H1 (cell line): ENCODE measurements at regions not wholly inside any gene's neighbourhood (a gene's known extent, or its start where the extent isn't known, plus 50 kb on each side); places are given as distances from the start of the nearest gene placed in this dataset.

Source experiments
- CBX5 ChIP-seq: fragments of 300-800, 300-1000 bp; sonication (generic); IDR thresholded peaks from 2 replicates; pipeline ENCODE4 v1.7.1; 2016; ENCODE audit warnings: antibody characterized with exemption, low read length, low read depth
- FOSL1 ChIP-seq: IDR thresholded peaks from 2 replicates; pipeline ENCODE4 v1.6.1; 2011; ENCODE audit warnings: mild to moderate bottlenecking, low read depth, low read length, moderate library complexity; ENCODE audit not compliant: insufficient read depth
- NRF1 ChIP-seq: IDR thresholded peaks from 2 replicates; pipeline ENCODE4 v1.6.1; 2011; ENCODE audit warnings: mild to moderate bottlenecking, low read depth, low read length, improper control_type of control experiment
- RXRA ChIP-seq: IDR thresholded peaks from 2 replicates; pipeline ENCODE4 v1.6.1; 2011; ENCODE audit warnings: low read depth, mild to moderate bottlenecking, low read length, moderate library complexity; ENCODE audit not compliant: insufficient read depth
- SRF ChIP-seq: IDR thresholded peaks from 2 replicates; pipeline ENCODE4 v1.6.1; 2011; ENCODE audit warnings: mild to moderate bottlenecking, low read depth, low read length, moderate library complexity
- TF ChIP-seq, protein P1 (sequence below): fragments of 300-600 bp; sonication (generic); IDR thresholded peaks from 2 replicates; pipeline ENCODE4 v1.7.1; 2012; ENCODE audit warnings: low read length, moderate library complexity, mild to moderate bottlenecking, inconsistent platforms; ENCODE audit not compliant: insufficient replicate concordance

DNA sequence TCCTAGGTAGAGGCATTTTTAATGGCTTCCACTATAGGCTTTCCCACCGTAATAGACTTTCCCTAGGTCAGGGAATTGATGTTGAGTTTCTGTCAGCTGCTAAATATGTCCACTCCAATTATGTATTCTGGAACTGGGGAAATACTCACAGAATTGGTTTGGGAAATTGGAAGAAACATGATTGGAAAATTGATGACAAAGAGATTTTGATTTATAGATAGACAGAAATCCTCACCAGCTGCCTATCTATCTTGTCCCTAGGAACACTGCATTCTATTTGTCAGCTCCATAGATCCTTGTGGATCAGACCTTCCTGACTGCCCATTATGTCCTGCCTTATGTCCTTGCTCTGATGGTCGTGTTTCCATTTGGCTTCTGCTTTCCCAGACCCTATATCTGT lies 75.6 kb upstream of the TNIK start (continued):
- TF ChIP-seq, protein P1, sequence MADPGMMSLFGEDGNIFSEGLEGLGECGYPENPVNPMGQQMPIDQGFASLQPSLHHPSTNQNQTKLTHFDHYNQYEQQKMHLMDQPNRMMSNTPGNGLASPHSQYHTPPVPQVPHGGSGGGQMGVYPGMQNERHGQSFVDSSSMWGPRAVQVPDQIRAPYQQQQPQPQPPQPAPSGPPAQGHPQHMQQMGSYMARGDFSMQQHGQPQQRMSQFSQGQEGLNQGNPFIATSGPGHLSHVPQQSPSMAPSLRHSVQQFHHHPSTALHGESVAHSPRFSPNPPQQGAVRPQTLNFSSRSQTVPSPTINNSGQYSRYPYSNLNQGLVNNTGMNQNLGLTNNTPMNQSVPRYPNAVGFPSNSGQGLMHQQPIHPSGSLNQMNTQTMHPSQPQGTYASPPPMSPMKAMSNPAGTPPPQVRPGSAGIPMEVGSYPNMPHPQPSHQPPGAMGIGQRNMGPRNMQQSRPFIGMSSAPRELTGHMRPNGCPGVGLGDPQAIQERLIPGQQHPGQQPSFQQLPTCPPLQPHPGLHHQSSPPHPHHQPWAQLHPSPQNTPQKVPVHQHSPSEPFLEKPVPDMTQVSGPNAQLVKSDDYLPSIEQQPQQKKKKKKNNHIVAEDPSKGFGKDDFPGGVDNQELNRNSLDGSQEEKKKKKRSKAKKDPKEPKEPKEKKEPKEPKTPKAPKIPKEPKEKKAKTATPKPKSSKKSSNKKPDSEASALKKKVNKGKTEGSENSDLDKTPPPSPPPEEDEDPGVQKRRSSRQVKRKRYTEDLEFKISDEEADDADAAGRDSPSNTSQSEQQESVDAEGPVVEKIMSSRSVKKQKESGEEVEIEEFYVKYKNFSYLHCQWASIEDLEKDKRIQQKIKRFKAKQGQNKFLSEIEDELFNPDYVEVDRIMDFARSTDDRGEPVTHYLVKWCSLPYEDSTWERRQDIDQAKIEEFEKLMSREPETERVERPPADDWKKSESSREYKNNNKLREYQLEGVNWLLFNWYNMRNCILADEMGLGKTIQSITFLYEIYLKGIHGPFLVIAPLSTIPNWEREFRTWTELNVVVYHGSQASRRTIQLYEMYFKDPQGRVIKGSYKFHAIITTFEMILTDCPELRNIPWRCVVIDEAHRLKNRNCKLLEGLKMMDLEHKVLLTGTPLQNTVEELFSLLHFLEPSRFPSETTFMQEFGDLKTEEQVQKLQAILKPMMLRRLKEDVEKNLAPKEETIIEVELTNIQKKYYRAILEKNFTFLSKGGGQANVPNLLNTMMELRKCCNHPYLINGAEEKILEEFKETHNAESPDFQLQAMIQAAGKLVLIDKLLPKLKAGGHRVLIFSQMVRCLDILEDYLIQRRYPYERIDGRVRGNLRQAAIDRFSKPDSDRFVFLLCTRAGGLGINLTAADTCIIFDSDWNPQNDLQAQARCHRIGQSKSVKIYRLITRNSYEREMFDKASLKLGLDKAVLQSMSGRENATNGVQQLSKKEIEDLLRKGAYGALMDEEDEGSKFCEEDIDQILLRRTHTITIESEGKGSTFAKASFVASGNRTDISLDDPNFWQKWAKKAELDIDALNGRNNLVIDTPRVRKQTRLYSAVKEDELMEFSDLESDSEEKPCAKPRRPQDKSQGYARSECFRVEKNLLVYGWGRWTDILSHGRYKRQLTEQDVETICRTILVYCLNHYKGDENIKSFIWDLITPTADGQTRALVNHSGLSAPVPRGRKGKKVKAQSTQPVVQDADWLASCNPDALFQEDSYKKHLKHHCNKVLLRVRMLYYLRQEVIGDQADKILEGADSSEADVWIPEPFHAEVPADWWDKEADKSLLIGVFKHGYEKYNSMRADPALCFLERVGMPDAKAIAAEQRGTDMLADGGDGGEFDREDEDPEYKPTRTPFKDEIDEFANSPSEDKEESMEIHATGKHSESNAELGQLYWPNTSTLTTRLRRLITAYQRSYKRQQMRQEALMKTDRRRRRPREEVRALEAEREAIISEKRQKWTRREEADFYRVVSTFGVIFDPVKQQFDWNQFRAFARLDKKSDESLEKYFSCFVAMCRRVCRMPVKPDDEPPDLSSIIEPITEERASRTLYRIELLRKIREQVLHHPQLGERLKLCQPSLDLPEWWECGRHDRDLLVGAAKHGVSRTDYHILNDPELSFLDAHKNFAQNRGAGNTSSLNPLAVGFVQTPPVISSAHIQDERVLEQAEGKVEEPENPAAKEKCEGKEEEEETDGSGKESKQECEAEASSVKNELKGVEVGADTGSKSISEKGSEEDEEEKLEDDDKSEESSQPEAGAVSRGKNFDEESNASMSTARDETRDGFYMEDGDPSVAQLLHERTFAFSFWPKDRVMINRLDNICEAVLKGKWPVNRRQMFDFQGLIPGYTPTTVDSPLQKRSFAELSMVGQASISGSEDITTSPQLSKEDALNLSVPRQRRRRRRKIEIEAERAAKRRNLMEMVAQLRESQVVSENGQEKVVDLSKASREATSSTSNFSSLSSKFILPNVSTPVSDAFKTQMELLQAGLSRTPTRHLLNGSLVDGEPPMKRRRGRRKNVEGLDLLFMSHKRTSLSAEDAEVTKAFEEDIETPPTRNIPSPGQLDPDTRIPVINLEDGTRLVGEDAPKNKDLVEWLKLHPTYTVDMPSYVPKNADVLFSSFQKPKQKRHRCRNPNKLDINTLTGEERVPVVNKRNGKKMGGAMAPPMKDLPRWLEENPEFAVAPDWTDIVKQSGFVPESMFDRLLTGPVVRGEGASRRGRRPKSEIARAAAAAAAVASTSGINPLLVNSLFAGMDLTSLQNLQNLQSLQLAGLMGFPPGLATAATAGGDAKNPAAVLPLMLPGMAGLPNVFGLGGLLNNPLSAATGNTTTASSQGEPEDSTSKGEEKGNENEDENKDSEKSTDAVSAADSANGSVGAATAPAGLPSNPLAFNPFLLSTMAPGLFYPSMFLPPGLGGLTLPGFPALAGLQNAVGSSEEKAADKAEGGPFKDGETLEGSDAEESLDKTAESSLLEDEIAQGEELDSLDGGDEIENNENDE = no peak
- no peak for TF ChIP-seq SRF
- TF ChIP-seq RXRA = no peak
- no peak for TF ChIP-seq FOSL1
- no peak for TF ChIP-seq CBX5
- no peak for TF ChIP-seq NRF1
